Activated CD8-positive, alpha-beta memory T cell treated with anti-CD3 and anti-CD28 coated beads for 36 hours (primary cell): ENCODE measurements at regions not wholly inside any gene's neighbourhood (a gene's known extent, or its start where the extent isn't known, plus 50 kb on each side); places are given as distances from the start of the nearest gene placed in this dataset.
"Not testable (repeated sequence)": the region's sequence is repeated elsewhere in the genome, so short reads cannot be mapped to it uniquely, and the experiment has no call there.

Experiments used
- CTCF ChIA-PET: fragments of 350-600 bp; sonication (Branson Sonifier 250); formaldehyde crosslinking; loops from one replicate; lab custom pipeline; 2021; ENCODE audit warnings: antibody characterized with exemption; lab: Charles Lee
- POLR2A ChIA-PET: fragments of 350-600 bp; sonication (Branson Sonifier 250); formaldehyde crosslinking; loops from one replicate; lab custom pipeline; 2021; ENCODE audit warnings: antibody characterized with exemption; lab: Charles Lee

DNA sequence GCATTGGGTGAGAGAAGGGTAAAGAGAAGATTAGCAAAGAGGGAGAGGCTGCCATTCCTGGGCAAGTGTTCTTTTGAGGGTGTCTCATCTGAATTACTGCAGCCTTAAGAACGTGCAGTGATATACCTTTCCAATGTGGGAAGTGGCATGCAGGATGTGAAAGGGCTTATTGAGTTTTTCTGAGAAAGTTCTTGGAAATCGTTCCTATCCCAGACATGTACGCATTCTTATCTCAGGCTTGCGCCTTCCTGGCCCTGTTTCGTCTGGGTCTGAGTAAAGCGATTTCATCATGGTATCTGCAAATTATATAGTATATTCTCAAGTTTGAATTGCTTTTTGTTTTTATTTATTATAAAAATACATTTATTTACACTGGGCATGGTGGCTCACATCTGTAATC lies 699.8 kb downstream of the TRAM1L1 start:
- ChIA-PET CTCF (no interaction called here), POLR2A (no interaction called here)

DNA sequence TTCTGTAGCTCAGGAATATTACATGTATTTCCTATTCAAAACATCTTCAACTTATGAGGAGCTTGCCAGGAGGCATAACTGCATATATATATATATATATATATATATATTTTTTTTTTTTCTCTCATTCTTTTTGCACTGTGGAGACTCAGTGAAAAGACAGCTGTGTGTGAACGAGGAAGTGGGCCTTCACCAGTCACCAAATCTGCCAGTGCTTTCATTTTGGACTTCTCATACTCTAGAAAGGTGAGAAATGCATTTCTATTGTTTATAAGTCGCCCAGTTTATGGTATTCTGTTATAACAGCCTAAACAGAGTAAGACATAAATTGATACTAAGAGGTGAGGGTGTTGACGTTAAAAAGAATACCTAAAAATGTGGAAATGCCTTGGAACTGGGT lies 710.6 kb downstream of the TRAM1L1 start:
- ChIA-PET POLR2A (no interaction called here), CTCF (no interaction called here)

GRCh38 chr4:116362583-116362982 lies 722.8 kb downstream of the TRAM1L1 start:
- ChIA-PET POLR2A (no interaction called here), CTCF (no interaction called here)

DNA sequence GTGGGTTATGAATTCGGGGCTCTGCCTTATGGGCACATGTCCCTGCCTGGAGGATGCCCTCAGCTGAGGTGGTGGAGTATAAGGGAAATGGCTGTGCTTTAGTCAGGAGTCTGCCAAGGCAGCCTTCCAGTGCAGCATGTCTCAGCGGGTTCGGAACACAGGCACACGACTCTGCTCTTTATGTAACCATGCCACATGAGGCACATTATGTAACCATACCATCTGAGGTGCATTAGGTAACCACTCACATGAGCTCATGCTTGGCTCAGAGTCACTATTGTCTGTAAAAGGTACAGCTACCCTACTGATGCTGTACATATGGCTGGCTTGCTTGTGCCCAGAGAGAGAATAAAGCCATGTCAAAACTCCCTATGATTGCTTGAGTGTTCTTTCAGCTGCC lies 723.6 kb downstream of the TRAM1L1 start:
- POLR2A ChIA-PET, result no interaction called here
- CTCF ChIA-PET, result no interaction called here

DNA sequence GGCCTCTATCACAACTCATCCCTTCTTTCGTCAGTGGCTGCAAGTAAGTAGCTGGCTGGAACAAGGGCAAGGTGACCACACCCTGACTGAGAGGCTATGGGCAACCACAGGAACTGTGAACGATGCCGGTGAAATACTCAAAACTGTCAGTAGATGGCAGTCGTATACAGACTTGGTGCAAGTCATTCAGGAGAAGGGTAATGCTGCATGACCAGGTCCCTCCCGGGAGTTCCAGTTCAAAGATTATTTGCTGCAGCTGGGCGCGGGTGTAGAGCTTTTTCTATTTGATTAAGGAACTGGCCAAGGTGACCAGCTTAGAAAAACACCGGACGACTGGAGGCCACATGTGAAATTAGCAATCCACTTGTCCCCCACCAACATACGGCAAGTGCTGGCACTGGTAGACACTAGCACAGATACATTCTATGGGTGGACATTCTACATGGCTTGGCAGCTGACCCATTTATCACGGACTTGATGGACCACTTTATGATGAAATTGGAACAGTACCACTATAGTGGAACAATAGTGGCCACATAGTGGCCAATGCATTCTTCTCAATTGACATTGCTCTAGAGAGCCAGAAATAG lies 726.6 kb downstream of the TRAM1L1 start:
- ChIA-PET POLR2A (no interaction called here), CTCF (interaction anchor here (0.5 kb wide), 1 partner anchor 1912 kb away, joined by 3 read pairs; no protein-coding TSS in a partner anchor)

DNA sequence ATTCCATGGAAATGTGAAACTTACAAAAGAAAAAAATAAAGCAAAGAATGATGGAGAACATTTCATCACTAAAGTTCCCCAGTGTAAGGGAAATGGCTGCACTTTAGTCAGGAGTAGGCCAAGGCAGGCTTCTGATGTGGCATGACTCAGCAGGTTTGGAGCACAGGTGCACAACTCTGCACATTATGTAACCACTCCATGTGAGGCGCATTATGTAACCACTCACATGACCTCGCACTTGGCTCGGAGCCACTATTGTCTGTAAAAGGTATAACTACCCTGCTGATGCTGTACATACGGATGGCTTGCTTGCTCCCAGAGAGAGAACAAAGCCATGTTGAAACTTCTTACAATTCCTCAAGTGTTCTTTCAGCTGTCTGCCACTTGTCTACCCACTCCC lies 727.6 kb downstream of the TRAM1L1 start:
- POLR2A ChIA-PET, result no interaction called here

DNA sequence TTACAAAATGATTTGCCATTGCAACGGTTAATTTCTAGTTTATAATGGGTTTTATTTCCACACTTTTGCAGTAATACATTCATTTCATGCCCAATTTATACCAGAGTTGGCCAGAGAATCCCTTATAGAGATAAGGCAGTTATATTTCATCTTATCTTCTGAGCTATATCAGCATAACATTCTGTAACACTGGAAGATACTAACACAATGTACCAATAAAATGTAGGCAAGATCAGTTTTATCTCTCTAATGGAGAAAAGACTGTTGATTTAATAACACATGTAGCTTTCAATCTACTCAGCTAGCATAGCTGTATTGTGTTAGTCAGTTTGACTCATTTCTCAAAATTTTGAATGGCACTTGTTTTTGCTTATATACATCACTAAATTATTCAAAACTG lies 738.6 kb downstream of the TRAM1L1 start:
- ChIA-PET POLR2A (no interaction called here), CTCF (no interaction called here)

More for the DNA sequence above, 727.6 kb downstream of the TRAM1L1 start:
- CTCF ChIA-PET, result no interaction called here

GRCh38 chr4:116343809-116344208 lies 741.6 kb downstream of the TRAM1L1 start:
- CTCF ChIA-PET, result no interaction called here

DNA sequence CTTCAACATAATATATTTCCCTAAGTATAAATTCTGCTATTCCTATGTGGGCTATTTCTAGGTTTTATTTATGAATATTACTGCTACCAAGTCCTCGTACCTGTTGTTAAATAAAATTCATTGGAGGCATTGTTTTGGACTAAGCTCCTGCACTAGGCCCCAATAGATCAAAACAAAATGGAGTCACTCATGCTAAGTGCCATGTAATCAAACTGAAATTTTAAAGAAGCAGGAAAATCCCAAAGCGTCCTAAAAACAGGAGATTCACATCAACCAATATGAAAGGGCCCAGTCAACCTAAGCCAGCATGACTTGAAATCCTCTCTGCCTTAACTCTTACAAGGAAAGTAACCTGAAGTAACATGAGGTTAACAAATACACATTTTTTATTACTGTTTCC lies 743.2 kb downstream of the TRAM1L1 start:
- ChIA-PET POLR2A (no interaction called here), CTCF (no interaction called here)

More at GRCh38 chr4:116343809-116344208, 741.6 kb downstream of the TRAM1L1 start:
- POLR2A ChIA-PET, result no interaction called here

- ChIA-PET POLR2A (no interaction called here), CTCF (no interaction called here)
Observed at GRCh38 chr4:116332508-116332907, 752.9 kb downstream of the TRAM1L1 start.

- POLR2A ChIA-PET, result no interaction called here
Observed at GRCh38 chr4:116328261-116328860, 757.0 kb downstream of the TRAM1L1 start.

GRCh38 chr4:116323606-116324005 lies 761.8 kb downstream of the TRAM1L1 start:
- ChIA-PET CTCF (no interaction called here), POLR2A (no interaction called here)

More at GRCh38 chr4:116328261-116328860, 757.0 kb downstream of the TRAM1L1 start:
- CTCF ChIA-PET, result no interaction called here

- POLR2A ChIA-PET, result no interaction called here
- CTCF ChIA-PET, result no interaction called here
Observed at GRCh38 chr4:116321471-116321870, 763.9 kb downstream of the TRAM1L1 start.

GRCh38 chr4:116320859-116321258 lies 764.5 kb downstream of the TRAM1L1 start:
- ChIA-PET CTCF (no interaction called here), POLR2A (no interaction called here)

DNA sequence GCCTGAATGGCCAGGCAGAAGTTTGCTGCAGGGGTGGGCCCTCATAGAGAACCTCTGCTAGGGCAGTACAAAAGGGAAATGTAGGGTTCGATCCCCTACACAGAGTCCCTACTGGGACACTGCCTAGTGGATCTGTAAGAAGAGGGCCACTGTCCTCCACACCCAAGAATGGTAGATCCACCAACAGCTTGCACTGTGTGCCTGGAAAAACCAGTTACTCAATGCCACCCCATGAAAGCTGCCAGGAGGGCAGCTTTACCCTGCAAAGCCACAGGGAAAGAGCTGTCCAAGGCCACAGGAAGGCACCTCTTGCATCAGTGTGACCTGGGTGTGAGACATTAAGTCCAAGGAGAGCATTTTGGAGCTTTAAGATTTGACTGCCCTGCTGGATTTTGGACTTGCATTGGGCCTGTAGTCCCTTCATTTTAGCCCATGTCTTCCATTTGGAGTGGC lies 781.6 kb downstream of the TRAM1L1 start:
- CTCF ChIA-PET, result no interaction called here
- POLR2A ChIA-PET, result no interaction called here

GRCh38 chr4:116302990-116303735 lies 782.2 kb downstream of the TRAM1L1 start:
- POLR2A ChIA-PET, result no interaction called here
- CTCF ChIA-PET, result no interaction called here

DNA sequence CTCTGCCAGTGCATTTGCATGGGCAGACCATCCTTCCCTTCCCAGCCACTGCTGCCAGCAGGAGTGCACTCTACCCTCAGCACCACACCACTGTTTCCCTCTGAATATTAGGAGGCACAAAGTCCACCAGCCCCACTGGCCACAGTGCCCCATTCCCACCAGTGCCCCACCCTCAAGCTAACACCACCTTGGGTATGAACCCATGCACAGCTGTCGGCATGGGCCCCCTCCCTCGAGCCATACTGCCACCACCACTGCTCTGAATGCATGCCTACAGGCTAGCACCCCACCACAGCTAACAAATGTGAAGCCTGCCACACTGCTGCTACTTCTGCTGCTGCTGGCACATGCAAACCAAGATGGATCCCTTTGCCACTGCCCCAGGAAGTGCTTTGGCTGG lies 810.4 kb downstream of the TRAM1L1 start:
- CTCF ChIA-PET, result no interaction called here
- POLR2A ChIA-PET, result no interaction called here

DNA sequence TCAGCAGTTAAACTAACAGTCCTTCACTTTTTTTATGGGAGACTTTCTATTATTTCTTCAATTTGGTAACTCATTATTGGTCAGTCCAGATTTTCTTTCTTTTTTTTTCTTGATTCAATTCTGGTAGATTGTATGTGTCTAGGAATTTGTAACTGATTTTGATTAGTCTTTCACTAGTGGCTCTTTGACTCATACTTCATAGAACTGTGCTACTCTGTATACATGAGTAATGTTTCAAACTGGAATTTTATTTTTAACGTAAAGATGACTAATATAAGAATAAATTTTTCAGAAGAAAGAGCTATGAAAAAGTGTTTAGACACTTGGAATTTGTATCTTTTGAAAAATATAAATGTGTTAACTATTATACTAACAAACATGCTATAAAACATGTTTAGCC lies 813.0 kb downstream of the TRAM1L1 start:
- CTCF ChIA-PET, result no interaction called here
- POLR2A ChIA-PET, result no interaction called here

DNA sequence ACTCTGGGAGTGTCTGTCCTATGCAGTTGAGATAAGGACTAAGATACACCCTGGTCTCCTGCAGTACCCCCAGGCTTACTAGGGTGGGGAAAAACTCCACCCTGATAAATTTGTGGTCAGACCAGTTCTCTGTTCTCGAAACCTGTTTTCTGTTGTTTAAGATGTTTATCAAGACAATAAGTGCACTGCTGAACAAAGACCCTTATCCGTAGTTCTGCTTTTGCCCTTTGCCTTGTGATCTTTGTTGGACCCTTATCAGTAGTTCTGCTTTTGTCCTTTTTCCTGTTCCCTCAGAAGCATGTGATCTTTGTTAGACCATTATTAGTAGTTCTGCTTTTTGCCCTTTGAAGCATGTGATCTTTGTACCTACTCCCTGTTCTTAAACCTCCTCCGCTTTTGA lies 824.4 kb downstream of the TRAM1L1 start:
- CTCF ChIA-PET, POLR2A ChIA-PET: not testable (repeated sequence)

GRCh38 chr4:116244771-116245170 lies 840.6 kb downstream of the TRAM1L1 start:
- POLR2A ChIA-PET, result no interaction called here

GRCh38 chr4:116243431-116243830 lies 841.9 kb downstream of the TRAM1L1 start:
- CTCF ChIA-PET, result no interaction called here
- POLR2A ChIA-PET, result no interaction called here

More at GRCh38 chr4:116244771-116245170, 840.6 kb downstream of the TRAM1L1 start:
- CTCF ChIA-PET, result no interaction called here
